HepG2 (cell line): ENCODE measurements at regions not wholly inside any gene's neighbourhood (a gene's known extent, or its start where the extent isn't known, plus 50 kb on each side); places are given as distances from the start of the nearest gene placed in this dataset.
A peak's percentile ranks its signal among the peaks of the same experiment; 100 is the strongest.

Source experiments
- ASH2L ChIP-seq: fragments of 300-600, 200-600 bp; sonication (generic); IDR thresholded peaks from 2 replicates; pipeline ENCODE4 v1.7.0; 2017; ENCODE audit warnings: low read depth, mild to moderate bottlenecking, moderate library complexity, mixed read lengths, low read length; ENCODE audit not compliant: insufficient read length
- DRAP1 ChIP-seq: IDR thresholded peaks from 2 replicates; pipeline ENCODE4 v1.6.1; 2016; ENCODE audit warnings: missing genetic modification reagents, missing compliant biosample characterization
- FIP1L1 ChIP-seq: fragments of 200-400 bp; formaldehyde crosslinking; IDR thresholded peaks from 2 replicates; pipeline ENCODE4 v1.6.1; 2018; ENCODE audit warnings: low read depth, mild to moderate bottlenecking, low read length, moderate library complexity, borderline replicate concordance; ENCODE audit not compliant: insufficient read depth
- FOXA1 ChIP-seq, 2 experiments: fragments of 450-650 bp in 1 of 2; sonication (generic) in 1 of 2; formaldehyde crosslinking in 1 of 2; IDR thresholded peaks; 2 replicates each; pipeline versions ENCODE4 v1.4.0 to v1.6.1; 2016 to 2020; ENCODE audit warnings: missing genetic modification reagents in 1 of 2
- FOXJ3 ChIP-seq: sonication (generic); formaldehyde crosslinking; IDR thresholded peaks from 2 replicates; pipeline ENCODE4 v1.4.0; 2020; ENCODE audit warnings: missing genetic modification reagents, mild to moderate bottlenecking, borderline replicate concordance
- GPBP1L1 ChIP-seq: sonication (generic); formaldehyde crosslinking; IDR thresholded peaks from 2 replicates; pipeline ENCODE4 v1.5.0; 2020; ENCODE audit warnings: mild to moderate bottlenecking, missing genetic modification reagents
- HHEX ChIP-seq: IDR thresholded peaks from 2 replicates; pipeline ENCODE4 v1.6.1; 2016; ENCODE audit warnings: control low read depth
- HNRNPLL ChIP-seq: fragments of 200-400 bp; formaldehyde crosslinking; IDR thresholded peaks from 2 replicates; pipeline ENCODE4 v1.6.1; 2017; ENCODE audit warnings: mild to moderate bottlenecking, low read depth, low read length; ENCODE audit not compliant: poor library complexity, severe bottlenecking
- MIXL1 ChIP-seq: IDR thresholded peaks from 2 replicates; pipeline ENCODE4 v1.6.1; 2016
- SATB2 ChIP-seq: sonication (generic); formaldehyde crosslinking; IDR thresholded peaks from 2 replicates; pipeline ENCODE4 v1.5.0; 2020; ENCODE audit warnings: missing genetic modification reagents
- SRSF1 ChIP-seq: fragments of 200-400 bp; formaldehyde crosslinking; optimal IDR thresholded peaks from 2 replicates; pipeline ENCODE3; 2017; ENCODE audit warnings: mild to moderate bottlenecking, low read depth, low read length, moderate library complexity
- SSRP1 ChIP-seq: IDR thresholded peaks from 2 replicates; pipeline ENCODE4 v1.6.1; 2016; ENCODE audit warnings: control low read depth
- THAP11 ChIP-seq: IDR thresholded peaks from 2 replicates; pipeline ENCODE4 v1.6.1; 2016; ENCODE audit warnings: missing biosample characterization, missing genetic modification reagents
- TOPORS ChIP-seq: sonication (generic); formaldehyde crosslinking; IDR thresholded peaks from 2 replicates; pipeline ENCODE4 v1.8.0; 2023; ENCODE audit warnings: mild to moderate bottlenecking, missing genetic modification reagents
- ZNF282 ChIP-seq: fragments of 450-650 bp; IDR thresholded peaks from 2 replicates; pipeline ENCODE4 v1.6.1; 2018; ENCODE audit not compliant: partially characterized antibody
- ZNF44 ChIP-seq: sonication (generic); formaldehyde crosslinking; IDR thresholded peaks from 2 replicates; pipeline ENCODE4 v1.5.1; 2020; ENCODE audit warnings: mild to moderate bottlenecking, missing genetic modification reagents
- ZNF468 ChIP-seq: sonication (generic); formaldehyde crosslinking; IDR thresholded peaks from 2 replicates; pipeline ENCODE4 v1.8.0; 2022; ENCODE audit warnings: mild to moderate bottlenecking, moderate library complexity, missing genetic modification reagents
- ZNF510 ChIP-seq: sonication (generic); formaldehyde crosslinking; IDR thresholded peaks from 2 replicates; pipeline ENCODE4 v1.4.0; 2020; ENCODE audit warnings: low read depth, mild to moderate bottlenecking, missing genetic modification reagents
- ZNF530 ChIP-seq: sonication (generic); formaldehyde crosslinking; IDR thresholded peaks from 2 replicates; pipeline ENCODE4 v1.5.0; 2020; ENCODE audit warnings: low read depth, mild to moderate bottlenecking, missing genetic modification reagents
- ZNF563 ChIP-seq: sonication (generic); formaldehyde crosslinking; IDR thresholded peaks from 2 replicates; pipeline ENCODE4 v1.8.0; 2022; ENCODE audit warnings: mild to moderate bottlenecking, moderate library complexity, missing genetic modification reagents
- TF ChIP-seq, protein P1 (sequence below): sonication (generic); formaldehyde crosslinking; IDR thresholded peaks from 2 replicates; pipeline ENCODE4 v1.5.1; 2020; ENCODE audit warnings: mild to moderate bottlenecking, moderate library complexity, missing genetic modification reagents
- TF ChIP-seq, protein P2 (sequence below): sonication (generic); formaldehyde crosslinking; IDR thresholded peaks from 2 replicates; pipeline ENCODE4 v1.4.0; 2020; ENCODE audit warnings: mild to moderate bottlenecking, missing genetic modification reagents
- TF ChIP-seq, protein P3 (sequence below): IDR thresholded peaks from 2 replicates; pipeline ENCODE4 v1.4.0; 2020; ENCODE audit warnings: mild to moderate bottlenecking, missing genetic modification reagents

DNA sequence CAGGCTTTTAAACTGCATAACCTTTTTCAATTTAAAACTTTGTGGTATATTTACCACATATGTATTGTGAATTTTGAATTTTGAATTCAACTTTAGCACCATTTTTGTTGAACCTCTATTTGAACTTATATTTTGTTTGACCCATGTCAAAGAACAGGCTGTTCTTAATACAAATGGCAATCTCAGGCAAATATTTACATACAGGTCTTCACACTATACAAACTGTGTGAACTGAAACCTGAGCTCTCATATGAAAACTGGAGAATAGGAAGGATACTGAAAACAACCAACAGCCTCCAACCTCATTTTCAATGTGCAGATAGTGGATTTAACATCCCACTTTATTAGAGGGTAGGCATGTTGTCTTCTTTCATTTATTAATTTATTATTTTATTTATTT lies 491.8 kb downstream of the KCNJ3 start (continued):
- TF ChIP-seq, protein P1, sequence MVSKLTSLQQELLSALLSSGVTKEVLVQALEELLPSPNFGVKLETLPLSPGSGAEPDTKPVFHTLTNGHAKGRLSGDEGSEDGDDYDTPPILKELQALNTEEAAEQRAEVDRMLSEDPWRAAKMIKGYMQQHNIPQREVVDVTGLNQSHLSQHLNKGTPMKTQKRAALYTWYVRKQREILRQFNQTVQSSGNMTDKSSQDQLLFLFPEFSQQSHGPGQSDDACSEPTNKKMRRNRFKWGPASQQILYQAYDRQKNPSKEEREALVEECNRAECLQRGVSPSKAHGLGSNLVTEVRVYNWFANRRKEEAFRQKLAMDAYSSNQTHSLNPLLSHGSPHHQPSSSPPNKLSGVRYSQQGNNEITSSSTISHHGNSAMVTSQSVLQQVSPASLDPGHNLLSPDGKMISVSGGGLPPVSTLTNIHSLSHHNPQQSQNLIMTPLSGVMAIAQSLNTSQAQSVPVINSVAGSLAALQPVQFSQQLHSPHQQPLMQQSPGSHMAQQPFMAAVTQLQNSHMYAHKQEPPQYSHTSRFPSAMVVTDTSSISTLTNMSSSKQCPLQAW, result no peak
- TF ChIP-seq SRSF1, result no peak
- no peak for TF ChIP-seq TOPORS
- TF ChIP-seq ZNF282, result no peak
- no peak for TF ChIP-seq ZNF563 (CRISPR knock-in tag)
- no peak for TF ChIP-seq SSRP1 (CRISPR knock-in tag)
- no peak for TF ChIP-seq ZNF530 (CRISPR knock-in tag)
- TF ChIP-seq DRAP1, result no peak
- TF ChIP-seq FIP1L1, result no peak
- no peak for TF ChIP-seq GPBP1L1 (CRISPR knock-in tag)
- no peak for TF ChIP-seq SATB2
- TF ChIP-seq ZNF510 (CRISPR knock-in tag), result no peak
- no peak for TF ChIP-seq ASH2L
- 0 out of 2 replicates have a peak, but pooled peaks have one; percentile 26 for TF ChIP-seq FOXJ3 (CRISPR knock-in tag)
- TF ChIP-seq, protein P2, sequence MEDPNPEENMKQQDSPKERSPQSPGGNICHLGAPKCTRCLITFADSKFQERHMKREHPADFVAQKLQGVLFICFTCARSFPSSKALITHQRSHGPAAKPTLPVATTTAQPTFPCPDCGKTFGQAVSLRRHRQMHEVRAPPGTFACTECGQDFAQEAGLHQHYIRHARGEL, result no peak
- no peak for TF ChIP-seq ZNF468 (CRISPR knock-in tag)
- TF ChIP-seq MIXL1 (CRISPR knock-in tag), result no peak
- TF ChIP-seq HNRNPLL, result no peak
- peak; percentile 68; the same call in 1 of the 2 replicates for TF ChIP-seq HHEX
- no peak for TF ChIP-seq THAP11
- no peak for TF ChIP-seq ZNF44 (CRISPR knock-in tag)
- TF ChIP-seq, protein P3, sequence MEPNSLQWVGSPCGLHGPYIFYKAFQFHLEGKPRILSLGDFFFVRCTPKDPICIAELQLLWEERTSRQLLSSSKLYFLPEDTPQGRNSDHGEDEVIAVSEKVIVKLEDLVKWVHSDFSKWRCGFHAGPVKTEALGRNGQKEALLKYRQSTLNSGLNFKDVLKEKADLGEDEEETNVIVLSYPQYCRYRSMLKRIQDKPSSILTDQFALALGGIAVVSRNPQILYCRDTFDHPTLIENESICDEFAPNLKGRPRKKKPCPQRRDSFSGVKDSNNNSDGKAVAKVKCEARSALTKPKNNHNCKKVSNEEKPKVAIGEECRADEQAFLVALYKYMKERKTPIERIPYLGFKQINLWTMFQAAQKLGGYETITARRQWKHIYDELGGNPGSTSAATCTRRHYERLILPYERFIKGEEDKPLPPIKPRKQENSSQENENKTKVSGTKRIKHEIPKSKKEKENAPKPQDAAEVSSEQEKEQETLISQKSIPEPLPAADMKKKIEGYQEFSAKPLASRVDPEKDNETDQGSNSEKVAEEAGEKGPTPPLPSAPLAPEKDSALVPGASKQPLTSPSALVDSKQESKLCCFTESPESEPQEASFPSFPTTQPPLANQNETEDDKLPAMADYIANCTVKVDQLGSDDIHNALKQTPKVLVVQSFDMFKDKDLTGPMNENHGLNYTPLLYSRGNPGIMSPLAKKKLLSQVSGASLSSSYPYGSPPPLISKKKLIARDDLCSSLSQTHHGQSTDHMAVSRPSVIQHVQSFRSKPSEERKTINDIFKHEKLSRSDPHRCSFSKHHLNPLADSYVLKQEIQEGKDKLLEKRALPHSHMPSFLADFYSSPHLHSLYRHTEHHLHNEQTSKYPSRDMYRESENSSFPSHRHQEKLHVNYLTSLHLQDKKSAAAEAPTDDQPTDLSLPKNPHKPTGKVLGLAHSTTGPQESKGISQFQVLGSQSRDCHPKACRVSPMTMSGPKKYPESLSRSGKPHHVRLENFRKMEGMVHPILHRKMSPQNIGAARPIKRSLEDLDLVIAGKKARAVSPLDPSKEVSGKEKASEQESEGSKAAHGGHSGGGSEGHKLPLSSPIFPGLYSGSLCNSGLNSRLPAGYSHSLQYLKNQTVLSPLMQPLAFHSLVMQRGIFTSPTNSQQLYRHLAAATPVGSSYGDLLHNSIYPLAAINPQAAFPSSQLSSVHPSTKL (CRISPR knock-in tag), result peak; percentile 48
- TF ChIP-seq FOXA1 (IDR thresholded peaks at IDR 0.05), result no peak
- 0 out of 2 replicates have a peak, but pooled peaks have one; percentile 14 for TF ChIP-seq FOXA1 (CRISPR knock-in tag; IDR thresholded peaks at IDR 0.05)
